Caco-2 (cell line): ENCODE measurements at regions not wholly inside any gene's neighbourhood (a gene's known extent, or its start where the extent isn't known, plus 50 kb on each side); places are given as distances from the start of the nearest gene placed in this dataset.

Source experiments
- BruUV-seq: library from RNA; stranded (reverse); fragments of 400-500 nt; replicated peaks from 2 replicates; lab custom pipeline; 2021; lab: Mats Ljungman, UMichigan
- CTCF ChIA-PET: fragments of 300-600 bp; sonication (Branson Sonifier 250); formaldehyde crosslinking; loops from one replicate; lab custom pipeline; 2022; ENCODE audit warnings: antibody characterized with exemption; lab: Charles Lee
- POLR2A ChIA-PET: fragments of 300-600 bp; sonication (Branson Sonifier 250); formaldehyde crosslinking; loops from one replicate; lab custom pipeline; 2022; ENCODE audit warnings: antibody characterized with exemption; lab: Charles Lee
- DNase-seq, 2 experiments: peaks; one replicate each; pipeline versions ENCODE4 v3.0.0 to v3.0.0-alpha.2; 2020 to 2022
- H3K27me3 ChIP-seq: replicated peaks from 2 replicates; pipeline ENCODE4 v1.6.0; 2011; ENCODE audit warnings: low read length; ENCODE audit not compliant: control insufficient read depth, insufficient read depth
- H3K36me3 ChIP-seq: 2 replicates; pipeline ENCODE4 v1.5.1; 2011; ENCODE audit warnings: low read length; ENCODE audit not compliant: control insufficient read depth, insufficient read depth
- H3K4me1 ChIP-seq: fragments of 250-450 bp; sonication (Bioruptor Pico); 2 replicates; pipeline ENCODE4 v1.5.1; 2020; ENCODE audit warnings: mild to moderate bottlenecking
- H3K4me3 ChIP-seq: 2 replicates; pipeline ENCODE4 v1.5.1; 2011; ENCODE audit warnings: low read depth, mild to moderate bottlenecking, control low read depth, low read length
- H3K9me3 ChIP-seq: fragments of 250-450 bp; sonication (Bioruptor Pico); 2 replicates; pipeline ENCODE4 v1.5.1; 2020; ENCODE audit warnings: mild to moderate bottlenecking, moderate library complexity
- H3K27ac Mint-ChIP-seq: one replicate; pipeline ENCODE4 v1.8.0; 2022; ENCODE audit warnings: mixed read lengths; ENCODE audit not compliant: unreplicated experiment
- H3K27me3 Mint-ChIP-seq: one replicate; pipeline ENCODE4 v1.8.0; 2022; ENCODE audit warnings: mixed read lengths; ENCODE audit not compliant: insufficient read depth, unreplicated experiment
- H3K36me3 Mint-ChIP-seq: one replicate; pipeline ENCODE4 v1.8.0; 2022; ENCODE audit warnings: mild to moderate bottlenecking, mixed read lengths; ENCODE audit not compliant: insufficient read depth, unreplicated experiment
- H3K4me1 Mint-ChIP-seq: one replicate; pipeline ENCODE4 v1.8.0; 2022; ENCODE audit warnings: low read depth, mixed read lengths; ENCODE audit not compliant: unreplicated experiment
- H3K4me3 Mint-ChIP-seq: one replicate; pipeline ENCODE4 v1.8.0; 2022; ENCODE audit warnings: mild to moderate bottlenecking, moderate library complexity, mixed read lengths; ENCODE audit not compliant: unreplicated experiment
- H3K9me3 Mint-ChIP-seq: one replicate; pipeline ENCODE4 v1.8.0; 2022; ENCODE audit warnings: mixed read lengths; ENCODE audit not compliant: unreplicated experiment
- CTCF ChIP-seq, 2 experiments: fragments of 200-600 bp in 1 of 2; IDR thresholded peaks; 1 replicate in 1 of 2; 2 replicates in 1 of 2; pipeline versions ENCODE4 v1.5.1 to v1.8.0; 2011 to 2022; ENCODE audit warnings: antibody characterized with exemption in 1 of 2, control low read depth in 1 of 2, inconsistent platforms in 1 of 2, low read depth in 1 of 2, low read length in 1 of 2, mild to moderate bottlenecking in 1 of 2, moderate library complexity in 1 of 2; ENCODE audit not compliant: insufficient read depth in 1 of 2, severe bottlenecking in 1 of 2, unreplicated experiment in 1 of 2
- intact Hi-C: fragments of 100-400 bp; cut with micrococcal nuclease; formaldehyde crosslinking; loops from one replicate; pipeline ENCODE4 v1.10.0; 2022; ENCODE audit not compliant: unreplicated experiment

- BruUV-seq: no TSS peak
- intact Hi-C loops: no loop called here
- no peak overlapping the region for H3K27ac Mint-ChIP-seq
- H3K27me3 Mint-ChIP-seq: no peaks in the 10 kb centered on the region
- H3K4me1 Mint-ChIP-seq: no peaks in the 10 kb centered on the region
- H3K4me3 Mint-ChIP-seq: no peak overlapping the region
- TF ChIP-seq CTCF (IDR thresholded peaks at IDR 0.05; ENCODE audit: insufficient read depth in 1 of 2, low read depth in 1 of 2, low read length in 1 of 2, severe bottlenecking in 1 of 2, unreplicated experiment in 1 of 2): no peak
- H3K9me3 Mint-ChIP-seq: peaks cover 30% of the 10 kb centered on the region
- no peaks in the 10 kb centered on the region for H3K4me1 ChIP-seq
- no peaks in the 10 kb centered on the region for H3K27me3 ChIP-seq
- peaks cover 2% of the 10 kb centered on the region for H3K9me3 ChIP-seq
- CTCF ChIA-PET: no interaction called here
- DNase-seq: no peak
- POLR2A ChIA-PET: no interaction called here
- H3K36me3 ChIP-seq: no peaks in the 10 kb centered on the region
- H3K4me3 ChIP-seq: no peak overlapping the region
- H3K36me3 Mint-ChIP-seq: no peaks in the 10 kb centered on the region
Observed at GRCh38 chr7:54409917-54410316, 132.3 kb upstream of the VSTM2A start.

DNA sequence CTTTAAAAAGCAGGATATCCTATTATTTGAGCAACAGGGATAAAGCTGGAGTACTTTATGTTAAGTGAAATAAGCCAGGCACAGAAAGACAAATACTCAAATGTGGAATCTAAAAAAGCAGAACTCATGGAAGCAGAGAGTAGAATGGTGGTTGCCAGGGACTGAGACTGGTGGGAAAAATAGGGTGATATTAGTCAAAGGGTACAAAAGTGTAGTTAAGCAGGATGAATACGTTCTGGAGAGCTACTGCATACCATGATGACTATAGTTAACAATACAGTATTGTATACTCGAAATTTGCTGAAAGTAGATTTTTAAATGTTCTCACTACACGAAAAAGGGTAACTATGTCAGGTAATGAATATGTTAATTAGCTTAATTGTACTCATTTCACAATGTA, 125.5 kb upstream of the VSTM2A start:
- Histone ChIP-seq H3K9me3 (peaks cover 2% of the 10 kb centered on the region), H3K36me3 (no peaks in the 10 kb centered on the region), H3K4me3 (no peak overlapping the region), H3K27me3 (no peaks in the 10 kb centered on the region), H3K4me1 (no peaks in the 10 kb centered on the region)
- POLR2A ChIA-PET: no interaction called here
- Mint-ChIP-seq H3K36me3 (no peaks in the 10 kb centered on the region), H3K4me3 (no peak overlapping the region), H3K27me3 (peaks cover 5% of the 10 kb centered on the region), H3K9me3 (peaks cover 8% of the 10 kb centered on the region), H3K4me1 (no peaks in the 10 kb centered on the region), H3K27ac (no peak overlapping the region)
- DNase-seq: no peak
- TF ChIP-seq CTCF (IDR thresholded peaks at IDR 0.05; ENCODE audit: insufficient read depth in 1 of 2, low read depth in 1 of 2, low read length in 1 of 2, severe bottlenecking in 1 of 2, unreplicated experiment in 1 of 2): no peak
- CTCF ChIA-PET: no interaction called here
- BruUV-seq: no TSS peak
- intact Hi-C loops: no loop called here

DNA sequence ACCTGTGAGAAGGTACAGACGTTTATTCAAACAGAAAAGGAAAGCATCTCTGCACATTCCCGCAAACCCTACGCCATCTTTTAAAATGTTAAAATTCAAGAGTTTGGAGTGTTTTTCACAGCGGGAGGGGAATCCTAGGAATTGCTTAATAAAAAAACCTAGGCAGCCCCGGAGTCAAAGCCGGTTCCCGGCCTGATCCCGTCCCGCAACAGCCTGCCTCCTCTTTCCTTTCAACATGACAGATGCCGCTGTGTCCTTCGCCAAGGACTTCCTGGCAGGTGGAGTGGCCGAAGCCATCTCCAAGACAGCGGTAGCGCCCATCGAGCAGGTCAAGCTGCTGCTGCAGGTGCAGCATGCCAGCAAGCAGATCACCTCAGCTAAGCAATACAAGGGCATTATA, 123.0 kb upstream of the VSTM2A start:
- no peak overlapping the region for H3K4me3 ChIP-seq
- no peaks in the 10 kb centered on the region for H3K9me3 Mint-ChIP-seq
- H3K27me3 Mint-ChIP-seq: peaks cover 5% of the 10 kb centered on the region
- no peaks in the 10 kb centered on the region for H3K4me1 Mint-ChIP-seq
- no peak for DNase-seq
- POLR2A ChIA-PET: no interaction called here
- no peak overlapping the region for H3K4me3 Mint-ChIP-seq
- intact Hi-C loops: no loop called here
- no peaks in the 10 kb centered on the region for H3K9me3 ChIP-seq
- H3K27ac Mint-ChIP-seq: no peak overlapping the region
- H3K36me3 Mint-ChIP-seq: no peaks in the 10 kb centered on the region
- no TSS peak for BruUV-seq
- CTCF ChIA-PET: no interaction called here
- H3K4me1 ChIP-seq: no peaks in the 10 kb centered on the region
- no peak for TF ChIP-seq CTCF (IDR thresholded peaks at IDR 0.05; ENCODE audit: insufficient read depth in 1 of 2, low read depth in 1 of 2, low read length in 1 of 2, severe bottlenecking in 1 of 2, unreplicated experiment in 1 of 2)
- no peaks in the 10 kb centered on the region for H3K36me3 ChIP-seq
- no peaks in the 10 kb centered on the region for H3K27me3 ChIP-seq
